Right forelimb (tissue), 1 donor: ENCODE measurements at regions not wholly inside any gene's neighbourhood (a gene's known extent, or its start where the extent isn't known, plus 50 kb on each side); places are given as distances from the start of the nearest gene placed in this dataset.
"Not testable (repeated sequence)": the region's sequence is repeated elsewhere in the genome, so short reads cannot be mapped to it uniquely, and the experiment has no call there.

Source experiments
- DNase-seq: peaks from one replicate; pipeline ENCODE4 v3.0.0-alpha.2; 2018

- DNase-seq = no peak
These were observed 91.8 kb upstream of the SERTAD2 start for GRCh38 chr2:64745562-64745961.

GRCh38 chr2:64747690-64748091, 94.0 kb upstream of the SERTAD2 start:
- not testable (repeated sequence) for DNase-seq

- DNase-seq = no peak
These were observed 94.4 kb upstream of the SERTAD2 start for GRCh38 chr2:64748147-64748546.

GRCh38 chr2:64748561-64748960, 94.8 kb upstream of the SERTAD2 start:
- DNase-seq = no peak

- no peak for DNase-seq
These were observed 95.7 kb upstream of the SERTAD2 start for GRCh38 chr2:64749446-64749845.

GRCh38 chr2:64750001-64750816, 96.5 kb upstream of the SERTAD2 start:
- peak; percentile 73 for DNase-seq

GRCh38 chr2:64750817-64751285, 97.1 kb upstream of the SERTAD2 start:
- DNase-seq = peak; percentile 99

- DNase-seq = no peak
These were observed 97.9 kb upstream of the SERTAD2 start for GRCh38 chr2:64751286-64752260.

GRCh38 chr2:64753399-64753798, 99.7 kb upstream of the SERTAD2 start:
- DNase-seq = no peak

GRCh38 chr2:64754570-64754969, 100.9 kb upstream of the SERTAD2 start:
- no peak for DNase-seq

GRCh38 chr2:64757126-64757525, 103.4 kb upstream of the SERTAD2 start:
- DNase-seq = no peak

- DNase-seq = no peak
These were observed 106.4 kb upstream of the SERTAD2 start for GRCh38 chr2:64760128-64760527.

- no peak for DNase-seq
These were observed 108.7 kb upstream of the SERTAD2 start for GRCh38 chr2:64762301-64762997.

GRCh38 chr2:64763126-64763525, 109.4 kb upstream of the SERTAD2 start:
- DNase-seq = no peak

GRCh38 chr2:64765160-64765805, 111.6 kb upstream of the SERTAD2 start:
- DNase-seq = no peak

- no peak for DNase-seq
These were observed 113.3 kb upstream of the SERTAD2 start for GRCh38 chr2:64766841-64767669.

- DNase-seq = peak; percentile 90
These were observed 114.2 kb upstream of the SERTAD2 start for GRCh38 chr2:64767670-64768468.

GRCh38 chr2:64768491-64769005, 114.8 kb upstream of the SERTAD2 start:
- no peak for DNase-seq

GRCh38 chr2:64769392-64770044, 115.8 kb upstream of the SERTAD2 start:
- no peak for DNase-seq
